ENCODE measurements at regions not wholly inside any gene's neighbourhood (a gene's known extent, or its start where the extent isn't known, plus 50 kb on each side); places are given as distances from the start of the nearest gene placed in this dataset.
"Not testable (repeated sequence)": the region's sequence is repeated elsewhere in the genome, so short reads cannot be mapped to it uniquely, and the experiment has no call there.

DNA sequence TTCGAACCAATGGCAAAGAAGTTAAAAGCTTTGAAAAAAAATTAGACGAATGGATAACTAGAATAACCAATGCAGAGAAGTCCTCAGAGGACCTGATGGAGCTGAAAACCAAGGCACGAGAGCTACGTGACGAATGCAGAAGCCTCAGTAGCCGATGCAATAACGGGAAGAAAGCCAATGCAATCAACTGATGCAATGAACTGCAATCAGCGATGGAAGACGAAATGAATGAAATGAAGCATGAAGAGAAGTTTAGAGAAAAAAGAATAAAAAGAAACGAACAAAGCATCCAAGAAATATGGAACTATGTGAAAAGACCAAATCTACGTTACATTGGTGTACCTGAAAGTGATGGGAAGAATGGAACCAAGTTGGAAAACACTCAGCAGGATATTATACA is 52.6 kb upstream of the MRPS30 start:
- H3K4me1 ChIP-seq (ENCODE audit: insufficient read depth); DNase-seq (ENCODE audit: extremely low spot score); H3K36me3 ChIP-seq (ENCODE audit: insufficient read depth); H3K27ac ChIP-seq (ENCODE audit: low read depth); H3K4me3 ChIP-seq (ENCODE audit: low read depth, low read length): not testable (repeated sequence)
- 94% methylated on average over 11 of the region's 11 CpGs for WGBS

DNA sequence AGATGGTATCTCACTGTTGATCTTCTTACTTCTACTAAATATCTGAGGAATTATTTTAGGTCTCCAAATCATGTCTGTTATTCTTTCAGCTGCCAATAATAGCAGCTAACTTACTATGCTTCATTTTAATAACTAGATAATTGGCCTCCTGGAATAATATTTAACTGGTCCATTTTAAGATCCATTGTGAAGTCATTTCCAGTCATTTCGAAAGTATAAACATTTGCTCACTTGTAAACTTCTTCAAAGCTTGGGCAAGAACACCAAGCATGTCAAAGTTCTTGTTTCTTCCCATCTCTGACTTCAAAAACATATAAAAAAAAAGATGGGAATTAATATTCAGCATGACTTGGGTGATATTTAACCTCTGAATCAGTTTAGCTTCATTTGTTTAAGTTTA is 61.4 kb upstream of the MRPS30 start:
- H3K36me3 ChIP-seq (ENCODE audit: insufficient read depth) = no peaks in the 10 kb centered on the region
- no peak overlapping the region for H3K4me3 ChIP-seq (ENCODE audit: low read depth, low read length)
- no peaks in the 10 kb centered on the region for H3K4me1 ChIP-seq (ENCODE audit: insufficient read depth)
- no peak overlapping the region for H3K27ac ChIP-seq (ENCODE audit: low read depth)
- no peak for DNase-seq (ENCODE audit: extremely low spot score)
- WGBS = 55% methylated on average over 1 of the region's 1 CpG

DNA sequence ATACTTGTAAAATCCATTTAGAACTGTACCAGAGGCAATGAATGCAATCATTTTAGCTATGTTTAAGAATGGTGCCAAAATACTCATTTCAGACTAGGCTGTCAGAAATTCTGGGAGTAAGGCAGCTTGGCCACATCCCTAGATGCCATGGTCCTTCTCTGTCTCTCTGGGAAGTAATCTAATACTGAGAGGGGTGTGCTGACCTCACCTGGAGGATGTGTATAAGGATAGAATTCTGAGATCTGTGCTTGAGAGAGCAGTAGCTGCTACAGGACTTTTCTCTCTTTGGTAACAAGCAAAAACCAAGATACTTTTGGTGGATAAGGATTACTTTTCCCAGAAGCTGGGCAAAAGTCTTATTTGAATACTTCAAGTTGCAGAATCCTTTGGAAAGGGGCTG is 68.1 kb upstream of the MRPS30 start:
- DNase-seq (ENCODE audit: extremely low spot score) = no peak
- Histone ChIP-seq H3K36me3 (ENCODE audit: insufficient read depth) (no peaks in the 10 kb centered on the region), H3K4me1 (ENCODE audit: insufficient read depth) (no peaks in the 10 kb centered on the region), H3K4me3 (ENCODE audit: low read depth, low read length) (no peak overlapping the region), H3K27ac (ENCODE audit: low read depth) (no peak overlapping the region)

DNA sequence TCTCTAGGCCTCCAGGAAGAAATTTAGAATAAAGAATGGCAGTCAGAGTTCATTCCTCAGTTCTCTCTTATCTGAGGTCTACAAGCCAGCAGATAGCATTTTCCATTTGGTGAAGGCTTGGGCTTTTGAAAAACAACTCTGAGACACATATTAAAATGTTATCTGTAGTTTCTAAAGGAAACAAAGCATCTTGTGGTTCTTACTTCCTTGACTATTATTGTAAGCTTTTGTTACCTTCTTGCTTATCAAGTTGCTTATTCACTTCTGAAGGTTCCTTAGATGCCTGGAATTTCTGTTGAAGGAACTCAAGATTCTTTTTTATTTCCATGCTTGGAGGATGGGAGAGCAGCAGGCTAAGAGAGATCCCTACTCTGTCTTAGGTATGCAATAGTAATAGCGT is 79.2 kb upstream of the MRPS30 start:
- Histone ChIP-seq H3K27ac (ENCODE audit: low read depth) (no peak overlapping the region), H3K4me3 (ENCODE audit: low read depth, low read length) (no peak overlapping the region), H3K4me1 (ENCODE audit: insufficient read depth) (no peaks in the 10 kb centered on the region), H3K36me3 (ENCODE audit: insufficient read depth) (no peaks in the 10 kb centered on the region)
- WGBS = 87% methylated on average over 1 of the region's 1 CpG
- DNase-seq (ENCODE audit: extremely low spot score) = no peak

DNA sequence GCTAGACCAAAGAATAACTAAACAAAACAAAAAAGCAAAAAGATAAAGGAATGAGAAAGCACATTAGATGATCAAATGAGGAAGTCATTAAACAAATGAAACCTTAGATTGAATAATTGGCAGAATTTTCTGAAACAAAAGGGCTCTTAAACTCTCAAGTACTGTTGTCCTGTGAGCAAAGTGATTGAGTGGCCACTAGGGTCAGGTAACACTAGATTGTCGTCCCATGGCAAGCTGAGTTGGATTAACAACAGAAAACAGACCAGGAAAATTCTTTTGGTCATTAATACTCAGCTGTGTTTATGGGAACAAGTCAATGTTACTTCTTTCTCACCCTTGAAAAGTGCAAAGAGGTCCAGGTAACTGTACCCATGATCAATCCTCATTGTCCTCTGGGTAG is 81.6 kb upstream of the MRPS30 start:
- Histone ChIP-seq H3K36me3 (ENCODE audit: insufficient read depth) (no peaks in the 10 kb centered on the region), H3K4me3 (ENCODE audit: low read depth, low read length) (no peak overlapping the region), H3K4me1 (ENCODE audit: insufficient read depth) (no peaks in the 10 kb centered on the region), H3K27ac (ENCODE audit: low read depth) (no peak overlapping the region)
- WGBS = 77% methylated on average over 1 of the region's 1 CpG
- no peak for DNase-seq (ENCODE audit: extremely low spot score)

DNA sequence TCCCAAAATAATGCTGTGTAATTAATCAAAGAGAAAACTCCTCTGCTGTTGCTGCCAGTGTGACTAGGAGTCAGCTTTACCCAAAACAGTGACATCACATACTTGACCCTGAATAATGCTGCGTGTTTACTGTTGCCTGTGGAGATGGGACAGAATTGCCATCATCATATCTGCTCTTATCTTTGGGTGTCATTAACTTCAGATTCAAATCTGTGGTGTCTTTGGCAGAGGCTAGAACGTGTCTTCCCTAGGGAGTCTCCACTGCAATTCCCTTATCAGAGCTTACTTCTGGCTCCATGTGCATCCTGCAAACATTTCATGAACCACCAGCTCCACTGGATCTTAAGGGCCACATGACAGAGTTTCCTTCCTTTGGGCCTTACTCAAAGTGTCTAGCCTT is 88.9 kb upstream of the MRPS30 start:
- 41% methylated on average over 2 of the region's 2 CpGs for WGBS
- no peak overlapping the region for H3K27ac ChIP-seq (ENCODE audit: low read depth)

DNA sequence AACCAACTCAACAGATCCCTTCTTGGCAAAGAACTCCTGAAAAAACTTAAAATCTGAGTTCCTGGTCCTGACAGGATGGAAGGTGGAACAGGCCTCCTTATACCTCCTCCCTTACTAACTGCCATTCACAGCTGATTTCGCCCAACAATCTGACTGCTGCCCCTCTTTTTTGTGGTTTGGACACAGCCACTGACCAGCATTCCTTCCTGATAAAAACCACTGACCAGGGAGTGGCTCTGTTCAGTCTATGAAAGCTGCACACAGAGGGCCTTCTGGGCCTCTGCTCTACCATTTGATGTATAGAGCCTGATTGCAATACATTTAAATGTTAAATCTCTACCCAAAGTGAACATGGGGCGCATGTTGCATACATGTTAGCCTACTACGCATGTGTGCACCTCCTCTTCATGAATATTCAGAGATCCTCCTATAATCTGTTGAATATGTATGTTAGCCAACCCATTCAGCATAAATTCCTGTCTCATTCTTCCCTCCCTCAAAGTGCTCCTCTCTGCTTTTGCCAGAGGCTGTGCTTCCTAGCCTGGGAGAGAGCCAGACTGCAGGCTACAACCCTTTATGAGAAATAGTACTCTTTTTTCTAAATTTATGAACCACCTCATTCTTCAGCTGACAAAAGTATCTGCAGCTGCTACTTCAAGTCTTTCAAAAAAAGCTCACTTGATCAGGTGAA is 93.7 kb upstream of the MRPS30 start:
- no peaks in the 10 kb centered on the region for H3K4me1 ChIP-seq (ENCODE audit: insufficient read depth)
- no peak for DNase-seq (ENCODE audit: extremely low spot score)
- H3K4me3 ChIP-seq (ENCODE audit: low read depth, low read length) = no peak overlapping the region
- 82% methylated on average over 3 of the region's 3 CpGs for WGBS
- H3K27ac ChIP-seq (ENCODE audit: low read depth) = no peak overlapping the region
- H3K36me3 ChIP-seq (ENCODE audit: insufficient read depth) = no peaks in the 10 kb centered on the region

More for the DNA sequence above, 88.9 kb upstream of the MRPS30 start:
- no peak overlapping the region for H3K4me3 ChIP-seq (ENCODE audit: low read depth, low read length)
- no peak for DNase-seq (ENCODE audit: extremely low spot score)
- H3K4me1 ChIP-seq (ENCODE audit: insufficient read depth) = no peaks in the 10 kb centered on the region
- no peaks in the 10 kb centered on the region for H3K36me3 ChIP-seq (ENCODE audit: insufficient read depth)

DNA sequence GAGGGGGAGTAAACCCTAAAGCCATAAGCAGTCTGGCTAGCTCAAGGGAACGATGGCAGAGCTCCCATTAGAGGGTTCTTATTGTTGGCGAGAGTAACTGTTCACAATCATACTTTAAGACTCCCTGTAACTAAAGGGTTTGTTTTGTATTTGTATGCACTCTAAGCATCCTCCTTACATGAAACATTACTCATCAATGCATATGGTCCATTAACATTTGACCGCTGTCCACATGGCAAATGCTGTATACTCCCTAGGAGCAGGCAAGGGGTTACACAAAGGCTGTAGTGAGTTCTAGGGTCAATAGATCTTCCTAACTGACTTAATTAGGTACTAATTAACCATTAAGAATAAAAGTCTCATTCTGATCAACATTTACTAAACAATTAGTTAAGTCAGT is 95.3 kb upstream of the MRPS30 start:
- WGBS = 43% methylated on average over 3 of the region's 3 CpGs
- no peak overlapping the region for H3K27ac ChIP-seq (ENCODE audit: low read depth)
- DNase-seq (ENCODE audit: extremely low spot score) = peak; percentile 28
- no peak overlapping the region for H3K4me3 ChIP-seq (ENCODE audit: low read depth, low read length)
- no peaks in the 10 kb centered on the region for H3K4me1 ChIP-seq (ENCODE audit: insufficient read depth)
- no peaks in the 10 kb centered on the region for H3K36me3 ChIP-seq (ENCODE audit: insufficient read depth)

DNA sequence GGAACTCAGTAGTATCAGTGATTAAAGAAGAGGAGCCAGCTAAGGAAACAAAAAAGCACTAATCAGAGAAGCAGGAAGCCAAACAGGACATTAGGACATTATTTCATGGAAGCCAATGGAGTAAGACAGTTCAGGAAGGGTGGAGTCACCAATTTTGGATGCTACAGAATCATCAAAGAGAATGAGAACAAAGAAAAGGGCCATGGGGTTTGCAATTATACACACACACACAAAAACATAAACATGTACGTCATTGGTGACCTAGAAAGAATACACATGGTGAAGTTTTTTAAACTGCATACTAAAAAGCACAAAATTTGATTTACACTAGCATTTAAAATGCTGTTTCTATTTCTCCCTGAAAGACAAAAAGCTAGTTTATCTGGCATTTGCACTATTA is 96.8 kb upstream of the MRPS30 start:
- 35% methylated on average over 1 of the region's 1 CpG for WGBS
- DNase-seq (ENCODE audit: extremely low spot score) = no peak
- H3K4me3 ChIP-seq (ENCODE audit: low read depth, low read length) = no peak overlapping the region
- no peaks in the 10 kb centered on the region for H3K36me3 ChIP-seq (ENCODE audit: insufficient read depth)
- no peaks in the 10 kb centered on the region for H3K4me1 ChIP-seq (ENCODE audit: insufficient read depth)
- no peak overlapping the region for H3K27ac ChIP-seq (ENCODE audit: low read depth)

DNA sequence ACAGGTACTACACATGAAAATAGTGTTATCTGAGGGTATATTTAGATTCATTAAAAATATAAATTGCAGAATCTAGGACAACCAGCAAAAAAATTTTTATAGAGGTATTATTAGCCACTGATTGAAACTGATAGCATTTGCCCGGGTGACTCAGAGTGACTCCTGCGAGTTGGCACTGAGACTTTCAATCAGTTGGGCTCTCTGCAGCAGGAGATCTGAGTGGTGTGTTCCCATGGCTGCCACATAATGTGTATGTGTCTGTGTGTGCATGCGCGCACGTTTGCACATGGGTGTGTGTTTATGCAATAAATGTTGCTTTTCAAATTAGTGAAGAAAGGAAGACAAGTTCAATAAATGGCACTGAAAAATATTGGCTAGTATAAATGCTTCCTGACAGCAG is 100.1 kb upstream of the MRPS30 start:
- 91% methylated on average over 5 of the region's 5 CpGs for WGBS
- DNase-seq (ENCODE audit: extremely low spot score) = no peak
- no peaks in the 10 kb centered on the region for H3K36me3 ChIP-seq (ENCODE audit: insufficient read depth)

DNA sequence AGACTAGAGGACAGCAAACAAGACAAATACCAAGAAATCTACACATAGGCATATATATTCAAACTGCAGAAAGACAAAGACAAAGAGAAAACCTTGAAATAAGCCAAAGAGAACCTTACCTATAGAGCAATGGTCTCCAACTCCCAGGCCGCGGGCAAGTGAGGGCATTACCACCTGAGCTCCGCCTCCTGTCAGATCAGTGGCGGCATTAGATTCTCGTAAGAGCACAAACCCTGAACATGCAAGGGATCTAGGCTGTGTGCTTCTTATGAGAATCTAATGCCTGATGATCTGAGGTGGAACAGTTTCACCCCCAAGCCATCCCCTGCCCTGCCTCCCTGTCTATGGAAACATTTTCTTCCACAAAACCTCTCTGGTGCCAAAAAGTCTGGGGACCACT is 101.0 kb upstream of the MRPS30 start:
- no peak overlapping the region for H3K27ac ChIP-seq (ENCODE audit: low read depth)
- 96% methylated on average over 5 of the region's 5 CpGs for WGBS

More for the DNA sequence above, 100.1 kb upstream of the MRPS30 start:
- Histone ChIP-seq H3K27ac (ENCODE audit: low read depth) (no peak overlapping the region), H3K4me3 (ENCODE audit: low read depth, low read length) (no peak overlapping the region), H3K4me1 (ENCODE audit: insufficient read depth) (no peaks in the 10 kb centered on the region)

DNA sequence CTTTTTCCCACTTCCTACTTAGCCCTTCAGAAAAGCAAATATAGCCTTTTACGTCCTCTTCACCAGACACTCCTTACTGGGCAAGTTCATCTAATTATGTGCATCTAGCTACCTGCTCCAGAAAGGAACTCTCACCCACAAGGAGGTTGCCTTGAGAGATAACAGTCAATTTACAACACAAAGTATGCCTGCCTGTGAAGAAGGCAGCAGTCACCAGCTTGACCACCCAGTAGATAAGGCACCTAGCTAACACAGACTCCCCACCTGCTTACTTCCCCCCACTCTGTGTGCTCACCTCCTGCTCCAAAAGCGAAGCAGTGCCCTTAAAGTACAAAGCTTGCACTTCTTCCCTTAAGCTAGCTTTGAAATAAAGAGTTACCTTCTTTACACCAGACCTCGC is 111.7 kb upstream of the MRPS30 start:
- DNase-seq (ENCODE audit: extremely low spot score) = no peak
- H3K4me1 ChIP-seq (ENCODE audit: insufficient read depth) = no peaks in the 10 kb centered on the region
- 76% methylated on average over 3 of the region's 3 CpGs for WGBS
- H3K27ac ChIP-seq (ENCODE audit: low read depth) = no peak overlapping the region
- no peak overlapping the region for H3K4me3 ChIP-seq (ENCODE audit: low read depth, low read length)
- H3K36me3 ChIP-seq (ENCODE audit: insufficient read depth) = no peaks in the 10 kb centered on the region

More for the DNA sequence above, 101.0 kb upstream of the MRPS30 start:
- Histone ChIP-seq H3K36me3 (ENCODE audit: insufficient read depth) (no peaks in the 10 kb centered on the region), H3K4me1 (ENCODE audit: insufficient read depth) (no peaks in the 10 kb centered on the region), H3K4me3 (ENCODE audit: low read depth, low read length) (no peak overlapping the region)
- DNase-seq (ENCODE audit: extremely low spot score) = no peak

DNA sequence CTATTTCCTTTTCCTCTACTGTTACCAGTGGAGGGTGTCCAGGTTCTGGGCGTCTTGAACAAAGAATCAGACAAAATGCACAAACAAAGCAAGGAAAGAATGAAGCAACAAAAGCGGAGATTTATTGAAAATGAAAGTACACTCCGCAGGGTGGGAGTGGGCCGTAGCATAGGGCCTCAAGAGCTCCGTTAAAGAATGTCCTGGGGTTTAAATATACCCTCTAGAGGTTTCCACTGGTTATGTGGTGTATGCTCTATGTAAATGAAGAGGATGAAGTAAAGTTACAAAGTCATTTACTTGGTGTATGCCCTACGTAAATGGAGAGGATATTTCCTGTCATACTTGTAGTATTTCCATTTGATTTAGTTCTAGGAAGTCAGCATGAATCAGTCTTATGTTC is 113.5 kb upstream of the MRPS30 start:
- DNase-seq (ENCODE audit: extremely low spot score) = no peak
- no peak overlapping the region for H3K27ac ChIP-seq (ENCODE audit: low read depth)
- H3K4me3 ChIP-seq (ENCODE audit: low read depth, low read length) = no peak overlapping the region
- WGBS = 92% methylated on average over 6 of the region's 6 CpGs
- no peaks in the 10 kb centered on the region for H3K4me1 ChIP-seq (ENCODE audit: insufficient read depth)
- no peaks in the 10 kb centered on the region for H3K36me3 ChIP-seq (ENCODE audit: insufficient read depth)

DNA sequence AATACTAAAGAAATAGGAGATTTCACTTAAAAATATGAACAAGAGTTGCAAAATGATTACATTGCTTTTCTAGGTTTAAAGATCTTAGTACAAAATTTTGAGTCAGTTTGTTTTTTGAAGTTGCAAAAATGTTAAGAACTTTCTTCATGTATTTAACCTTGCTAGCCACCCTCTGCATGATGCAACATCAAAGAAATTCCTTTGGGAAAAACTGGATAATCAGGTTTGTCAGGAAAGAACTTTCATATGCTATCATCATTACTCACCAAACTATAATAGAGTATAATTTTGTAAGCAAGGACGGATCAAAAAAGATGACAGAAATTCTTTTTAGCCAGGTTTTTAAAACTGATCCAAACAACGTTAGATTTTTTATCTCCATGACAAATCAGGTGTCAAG is 116.9 kb upstream of the MRPS30 start:
- WGBS = 69% methylated on average over 2 of the region's 2 CpGs
- H3K36me3 ChIP-seq (ENCODE audit: insufficient read depth) = no peaks in the 10 kb centered on the region

DNA sequence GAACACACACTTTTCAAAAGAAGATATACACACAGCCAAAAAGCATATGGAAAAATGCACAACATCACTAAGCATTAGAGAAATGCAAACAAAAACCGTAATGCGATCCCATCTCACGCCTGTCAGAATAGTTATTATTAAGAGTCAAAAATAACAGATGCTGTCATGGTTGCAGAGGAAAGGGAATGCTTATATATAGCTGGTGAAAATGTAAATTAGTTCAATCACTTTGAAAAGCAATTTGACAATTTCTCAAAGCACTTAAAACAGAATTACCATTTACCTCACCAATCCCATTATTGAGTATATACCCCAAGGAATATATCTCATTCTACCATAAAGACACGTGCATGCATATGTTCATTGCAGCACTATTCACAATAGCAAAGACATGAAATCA is 126.8 kb upstream of the MRPS30 start:
- no peak for DNase-seq (ENCODE audit: extremely low spot score)
- no peak overlapping the region for H3K27ac ChIP-seq (ENCODE audit: low read depth)
- H3K4me3 ChIP-seq (ENCODE audit: low read depth, low read length) = no peak overlapping the region
- no peaks in the 10 kb centered on the region for H3K36me3 ChIP-seq (ENCODE audit: insufficient read depth)
- 93% methylated on average over 4 of the region's 4 CpGs for WGBS
- no peaks in the 10 kb centered on the region for H3K4me1 ChIP-seq (ENCODE audit: insufficient read depth)

More for the DNA sequence above, 116.9 kb upstream of the MRPS30 start:
- DNase-seq (ENCODE audit: extremely low spot score) = no peak
- Histone ChIP-seq H3K27ac (ENCODE audit: low read depth) (no peak overlapping the region), H3K4me1 (ENCODE audit: insufficient read depth) (no peaks in the 10 kb centered on the region), H3K4me3 (ENCODE audit: low read depth, low read length) (no peak overlapping the region)

All from urinary bladder (tissue), 3 donors.